ENCODE measurements at regions not wholly inside any gene's neighbourhood (a gene's known extent, or its start where the extent isn't known, plus 50 kb on each side); places are given as distances from the start of the nearest gene placed in this dataset.
"Not testable (repeated sequence)": the region's sequence is repeated elsewhere in the genome, so short reads cannot be mapped to it uniquely, and the experiment has no call there.

- no peak for TF ChIP-seq CTCF (IDR thresholded peaks at IDR 0.05; ENCODE audit: unreplicated experiment)
- H3K4me3 Mint-ChIP-seq (ENCODE audit: low read depth), result no peak overlapping the region
- no peak overlapping the region for H3K27ac Mint-ChIP-seq
- DNase-seq (ENCODE audit: low spot score, unreplicated experiment), result no peak
- H3K9me3 Mint-ChIP-seq (ENCODE audit: low read depth), result peaks cover 3% of the 10 kb centered on the region
- no peaks in the 10 kb centered on the region for H3K27me3 Mint-ChIP-seq
- H3K4me1 Mint-ChIP-seq (ENCODE audit: low read depth), result no peaks in the 10 kb centered on the region
- no peaks in the 10 kb centered on the region for H3K36me3 Mint-ChIP-seq (ENCODE audit: insufficient read depth)
Measured at GRCh38 chr1:105608713-105609112, 1447.8 kb upstream of the PRMT6 start.

GRCh38 chr1:105626276-105626987, 1430.0 kb upstream of the PRMT6 start:
- Mint-ChIP-seq H3K4me1 (ENCODE audit: low read depth) (peaks cover 6% of the 10 kb centered on the region), H3K27me3 (no peaks in the 10 kb centered on the region), H3K9me3 (ENCODE audit: low read depth) (peaks cover 12% of the 10 kb centered on the region), H3K4me3 (ENCODE audit: low read depth) (no peak overlapping the region), H3K27ac (no peak overlapping the region), H3K36me3 (ENCODE audit: insufficient read depth) (peaks cover 3% of the 10 kb centered on the region)
- TF ChIP-seq CTCF (IDR thresholded peaks at IDR 0.05; ENCODE audit: unreplicated experiment), result no peak
- no peak for DNase-seq (ENCODE audit: low spot score, unreplicated experiment)

- not testable (repeated sequence) for H3K36me3 Mint-ChIP-seq (ENCODE audit: insufficient read depth); H3K27me3 Mint-ChIP-seq; DNase-seq (ENCODE audit: low spot score, unreplicated experiment)
- Mint-ChIP-seq H3K4me1 (ENCODE audit: low read depth) (peaks cover 23% of the 10 kb centered on the region), H3K27ac (peak overlapping the region; percentile 96), H3K9me3 (ENCODE audit: low read depth) (peaks cover 13% of the 10 kb centered on the region), H3K4me3 (ENCODE audit: low read depth) (peak overlapping the region; percentile 57)
Measured at GRCh38 chr1:105631153-105631744, 1425.2 kb upstream of the PRMT6 start.

- Mint-ChIP-seq H3K36me3 (ENCODE audit: insufficient read depth) (peaks cover 3% of the 10 kb centered on the region), H3K27me3 (no peaks in the 10 kb centered on the region), H3K27ac (peak overlapping the region; percentile 96), H3K4me3 (ENCODE audit: low read depth) (peak overlapping the region; percentile 57), H3K9me3 (ENCODE audit: low read depth) (peaks cover 14% of the 10 kb centered on the region), H3K4me1 (ENCODE audit: low read depth) (peaks cover 26% of the 10 kb centered on the region)
- peak; percentile 31 for DNase-seq (ENCODE audit: low spot score, unreplicated experiment)
- no peak for TF ChIP-seq CTCF (IDR thresholded peaks at IDR 0.05; ENCODE audit: unreplicated experiment)
Measured at GRCh38 chr1:105632342-105633196, 1423.9 kb upstream of the PRMT6 start.

- Mint-ChIP-seq H3K27me3 (no peaks in the 10 kb centered on the region), H3K9me3 (ENCODE audit: low read depth) (peaks cover 17% of the 10 kb centered on the region), H3K4me1 (ENCODE audit: low read depth) (peaks cover 26% of the 10 kb centered on the region), H3K27ac (no peak overlapping the region), H3K36me3 (ENCODE audit: insufficient read depth) (no peaks in the 10 kb centered on the region), H3K4me3 (ENCODE audit: low read depth) (no peak overlapping the region)
- no peak for TF ChIP-seq CTCF (IDR thresholded peaks at IDR 0.05; ENCODE audit: unreplicated experiment)
- DNase-seq (ENCODE audit: low spot score, unreplicated experiment), result no peak
Measured at GRCh38 chr1:105636052-105636451, 1420.4 kb upstream of the PRMT6 start.

All from progenitor cell of endocrine pancreas (in vitro differentiated cells).